ENCODE measurements at regions not wholly inside any gene's neighbourhood (a gene's known extent, or its start where the extent isn't known, plus 50 kb on each side); places are given as distances from the start of the nearest gene placed in this dataset.

- TF ChIP-seq CTCF (IDR thresholded peaks at IDR 0.05; ENCODE audit: insufficient read depth, low read length, poor library complexity, severe bottlenecking) (no peak), EZH2phosphoT487 (conservative IDR thresholded peaks at IDR 0.05; ENCODE audit: low read length) (no peak)
Measured at GRCh38 chr13:63944911-63945310, 2529.3 kb upstream of the PCDH20 start.

Measured in SU-DHL-6 (cell line).